ENCODE measurements at regions not wholly inside any gene's neighbourhood (a gene's known extent, or its start where the extent isn't known, plus 50 kb on each side); places are given as distances from the start of the nearest gene placed in this dataset.

- TF ChIP-seq TEAD1 (CRISPR knock-in tag; IDR thresholded peaks at IDR 0.05) (no peak), AFF4 (CRISPR knock-in tag; IDR thresholded peaks at IDR 0.05; ENCODE audit: borderline replicate concordance) (no peak), NFE2L1 (CRISPR knock-in tag; IDR thresholded peaks at IDR 0.05) (no peak), ELF4 (CRISPR knock-in tag; IDR thresholded peaks at IDR 0.05; ENCODE audit: low read depth) (no peak), OVOL2 (CRISPR knock-in tag; IDR thresholded peaks at IDR 0.05; ENCODE audit: borderline replicate concordance) (no peak)
Observed at GRCh38 chr2:66275984-66276383, 158.9 kb upstream of the MEIS1 start (continued).

- ATAC-seq (no peak), DNase-seq (ENCODE audit: low spot score) (no peak)
- H3K4me3 Mint-ChIP-seq = no peak overlapping the region
- no peaks in the 10 kb centered on the region for H3K36me3 Mint-ChIP-seq
- ChIA-PET CTCF (no interaction called here), POLR2A (no interaction called here)
- peaks cover 3% of the 10 kb centered on the region; the same call in 1 of the 2 replicates for H3K9me3 Mint-ChIP-seq
- H3K27me3 Mint-ChIP-seq (ENCODE audit: low read depth) = no peaks in the 10 kb centered on the region
- peaks cover 48% of the 10 kb centered on the region for H3K4me1 Mint-ChIP-seq
- 0 out of 2 replicates have a peak overlapping the region, but pooled peaks have one; percentile 1 for H3K27ac Mint-ChIP-seq
- TF ChIP-seq GRHL2 (CRISPR knock-in tag; IDR thresholded peaks at IDR 0.05; ENCODE audit: insufficient replicate concordance, severe bottlenecking) (no peak), ZBTB43 (CRISPR knock-in tag; IDR thresholded peaks at IDR 0.05) (no peak), ZNF423 (CRISPR knock-in tag; IDR thresholded peaks at IDR 0.05) (no peak), PREB (CRISPR knock-in tag; IDR thresholded peaks at IDR 0.05; ENCODE audit: borderline replicate concordance) (no peak), E2F4 (CRISPR knock-in tag; IDR thresholded peaks at IDR 0.05; ENCODE audit: borderline replicate concordance, low read depth) (no peak), FOXP4 (CRISPR knock-in tag; IDR thresholded peaks at IDR 0.05) (no peak), NFATC4 (CRISPR knock-in tag; IDR thresholded peaks at IDR 0.05) (no peak), ZNF232 (CRISPR knock-in tag; IDR thresholded peaks at IDR 0.05) (no peak), NFYB (CRISPR knock-in tag; conservative IDR thresholded peaks at IDR 0.05; ENCODE audit: low read depth) (no peak), IRF2 (CRISPR knock-in tag; IDR thresholded peaks at IDR 0.05; ENCODE audit: borderline replicate concordance, low read depth) (no peak), HMGA2 (CRISPR knock-in tag; IDR thresholded peaks at IDR 0.05) (no peak), NR1H2 (CRISPR knock-in tag; IDR thresholded peaks at IDR 0.05) (no peak), SOX15 (CRISPR knock-in tag; IDR thresholded peaks at IDR 0.05) (no peak), ZNF317 (CRISPR knock-in tag; IDR thresholded peaks at IDR 0.05; ENCODE audit: borderline replicate concordance, low read depth) (no peak), ZBTB21 (CRISPR knock-in tag; IDR thresholded peaks at IDR 0.05; ENCODE audit: borderline replicate concordance) (no peak), ZNF532 (CRISPR knock-in tag; IDR thresholded peaks at IDR 0.05; ENCODE audit: borderline replicate concordance) (no peak)
Observed at GRCh38 chr2:66273933-66274490, 160.9 kb upstream of the MEIS1 start.

Measured in WTC11 (cell line).